NCI-H1105 treated with DMSO at 0.1 percent for 48 hours (cell line): ENCODE measurements at regions not wholly inside any gene's neighbourhood (a gene's known extent, or its start where the extent isn't known, plus 50 kb on each side); places are given as distances from the start of the nearest gene placed in this dataset.
"Not testable (repeated sequence)": the region's sequence is repeated elsewhere in the genome, so short reads cannot be mapped to it uniquely, and the experiment has no call there.

Experiments used
- DNase-seq: peaks from one replicate; lab custom pipeline; 2025; lab: John Stamatoyannopoulos, UW

GRCh38 chr5:104119529-104119928 is 556.9 kb upstream of the NUDT12 start:
- DNase-seq = no peak

GRCh38 chr5:104111632-104112031 is 549.0 kb upstream of the NUDT12 start:
- DNase-seq = no peak

GRCh38 chr5:104096451-104096850 is 533.9 kb upstream of the NUDT12 start:
- no peak for DNase-seq

GRCh38 chr5:104095527-104095926 is 532.9 kb upstream of the NUDT12 start:
- DNase-seq = no peak

- DNase-seq = no peak
Measured at GRCh38 chr5:104088876-104089778, 526.5 kb upstream of the NUDT12 start.

- DNase-seq = no peak
Measured at GRCh38 chr5:104084896-104085295, 522.3 kb upstream of the NUDT12 start.

- no peak for DNase-seq
Measured at GRCh38 chr5:104082754-104083153, 520.2 kb upstream of the NUDT12 start.

GRCh38 chr5:104081232-104081631 is 518.6 kb upstream of the NUDT12 start:
- DNase-seq = no peak

- DNase-seq = no peak
Measured at GRCh38 chr5:104080646-104081175, 518.1 kb upstream of the NUDT12 start.

GRCh38 chr5:104079861-104080645 is 517.5 kb upstream of the NUDT12 start:
- DNase-seq = not testable (repeated sequence)

GRCh38 chr5:104071887-104072286 is 509.3 kb upstream of the NUDT12 start:
- DNase-seq = no peak

GRCh38 chr5:104062621-104063377 is 500.2 kb upstream of the NUDT12 start:
- DNase-seq = no peak

- DNase-seq = no peak
Measured at GRCh38 chr5:104061707-104062106, 499.1 kb upstream of the NUDT12 start.

- DNase-seq = no peak
Measured at GRCh38 chr5:104053353-104053649, 490.7 kb upstream of the NUDT12 start.

- DNase-seq = no peak
Measured at GRCh38 chr5:104052558-104053352, 490.2 kb upstream of the NUDT12 start.

GRCh38 chr5:104050436-104050835 is 487.8 kb upstream of the NUDT12 start:
- DNase-seq = no peak

- no peak for DNase-seq
Measured at GRCh38 chr5:104049752-104050151, 487.2 kb upstream of the NUDT12 start.

GRCh38 chr5:104048231-104048630 is 485.6 kb upstream of the NUDT12 start:
- DNase-seq = no peak

- DNase-seq = no peak
Measured at GRCh38 chr5:104045987-104046386, 483.4 kb upstream of the NUDT12 start.

- DNase-seq = not testable (repeated sequence)
Measured at GRCh38 chr5:104039871-104040270, 477.3 kb upstream of the NUDT12 start.

GRCh38 chr5:104037136-104037535 is 474.5 kb upstream of the NUDT12 start:
- not testable (repeated sequence) for DNase-seq
